DND-41 (cell line): ENCODE measurements at regions not wholly inside any gene's neighbourhood (a gene's known extent, or its start where the extent isn't known, plus 50 kb on each side); places are given as distances from the start of the nearest gene placed in this dataset.

Source experiments
- ATAC-seq: fragments of 200-7000 bp; cut with Tn5 transposase; 3 replicates; pipeline ENCODE4 v1.9.1; 2021; ENCODE audit warnings: low read depth; ENCODE audit not compliant: insufficient read depth
- DNase-seq: peaks from one replicate; pipeline ENCODE4 v3.0.0-alpha.2; 2020
- H2AFZ ChIP-seq: 2 replicates; pipeline ENCODE4 v1.6.0; 2012; ENCODE audit warnings: low read depth, low read length
- H3K27ac ChIP-seq: 2 replicates; pipeline ENCODE4 v1.5.1; 2012; ENCODE audit warnings: low read length, inconsistent platforms
- H3K27me3 ChIP-seq: fragments of 200-600 bp; sonication (generic); 2 replicates; pipeline ENCODE4 v1.6.0; 2012; ENCODE audit warnings: low read length, mild to moderate bottlenecking, inconsistent platforms; ENCODE audit not compliant: insufficient read depth, poor library complexity
- H3K36me3 ChIP-seq: 2 replicates; pipeline ENCODE4 v1.5.1; 2012; ENCODE audit warnings: low read length, inconsistent platforms; ENCODE audit not compliant: insufficient read depth
- H3K4me1 ChIP-seq: 2 replicates; pipeline ENCODE4 v1.5.1; 2012; ENCODE audit warnings: mild to moderate bottlenecking, low read length; ENCODE audit not compliant: insufficient read depth
- H3K4me2 ChIP-seq: 2 replicates; pipeline ENCODE4 v1.6.0; 2012; ENCODE audit warnings: mild to moderate bottlenecking, moderate library complexity, low read length, inconsistent platforms; ENCODE audit not compliant: insufficient read depth
- H3K4me3 ChIP-seq, 2 experiments: fragments of 200-600 bp in 1 of 2; shearing (Covaris generic) in 1 of 2; 2 replicates each; pipeline ENCODE4 v1.5.1; 2012 to 2016; ENCODE audit warnings: inconsistent platforms in 2 of 2, low read length in 2 of 2, mild to moderate bottlenecking in 2 of 2, low read depth in 1 of 2, moderate library complexity in 1 of 2
- H3K79me2 ChIP-seq: 2 replicates; pipeline ENCODE4 v1.6.0; 2012; ENCODE audit warnings: low read length, inconsistent platforms; ENCODE audit not compliant: insufficient read depth
- H3K9ac ChIP-seq: 2 replicates; pipeline ENCODE4 v1.6.0; 2012; ENCODE audit warnings: low read depth, mild to moderate bottlenecking, inconsistent platforms, low read length, moderate library complexity
- H3K9me3 ChIP-seq: 2 replicates; pipeline ENCODE4 v1.5.1; 2012; ENCODE audit warnings: low read length, moderate library complexity, mild to moderate bottlenecking, inconsistent platforms; ENCODE audit not compliant: insufficient read depth, severe bottlenecking
- H4K20me1 ChIP-seq: 2 replicates; pipeline ENCODE4 v1.6.0; 2012; ENCODE audit warnings: low read length; ENCODE audit not compliant: insufficient read depth
- EZH2 ChIP-seq: IDR thresholded peaks from 3 replicates; pipeline ENCODE4 v1.6.1; 2012; ENCODE audit warnings: borderline replicate concordance, low read depth, mild to moderate bottlenecking, moderate library complexity, low read length, inconsistent platforms; ENCODE audit not compliant: severe bottlenecking
- TF ChIP-seq, protein P1 (sequence below): IDR thresholded peaks from 2 replicates; pipeline ENCODE4 v1.5.1; 2012; ENCODE audit warnings: borderline replicate concordance, low read length, moderate library complexity, mild to moderate bottlenecking; ENCODE audit not compliant: poor library complexity, severe bottlenecking; ENCODE audit errors: extremely low read depth

DNA sequence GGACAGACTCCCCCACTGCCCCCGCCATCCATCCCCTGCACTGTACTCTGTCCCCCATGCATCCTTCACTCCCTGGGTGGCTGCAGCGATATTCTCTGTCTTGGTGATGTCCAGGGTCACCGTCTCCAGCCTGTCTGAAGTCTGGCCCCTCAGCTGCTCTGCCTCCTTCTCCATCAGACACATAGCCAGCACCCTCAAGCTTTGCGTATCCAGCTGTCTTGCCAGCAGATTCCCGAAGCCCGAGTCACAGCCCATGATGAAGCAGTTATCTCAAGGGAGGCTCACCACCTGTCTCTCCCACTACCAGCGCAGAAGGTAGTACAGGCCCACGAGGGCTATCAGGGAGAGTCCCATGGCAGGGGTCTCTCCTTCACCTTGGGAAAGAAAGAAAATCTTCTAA is 77.8 kb downstream of the HSD17B6 start:
- H3K4me2 ChIP-seq: no peak overlapping the region
- TF ChIP-seq, protein P1, sequence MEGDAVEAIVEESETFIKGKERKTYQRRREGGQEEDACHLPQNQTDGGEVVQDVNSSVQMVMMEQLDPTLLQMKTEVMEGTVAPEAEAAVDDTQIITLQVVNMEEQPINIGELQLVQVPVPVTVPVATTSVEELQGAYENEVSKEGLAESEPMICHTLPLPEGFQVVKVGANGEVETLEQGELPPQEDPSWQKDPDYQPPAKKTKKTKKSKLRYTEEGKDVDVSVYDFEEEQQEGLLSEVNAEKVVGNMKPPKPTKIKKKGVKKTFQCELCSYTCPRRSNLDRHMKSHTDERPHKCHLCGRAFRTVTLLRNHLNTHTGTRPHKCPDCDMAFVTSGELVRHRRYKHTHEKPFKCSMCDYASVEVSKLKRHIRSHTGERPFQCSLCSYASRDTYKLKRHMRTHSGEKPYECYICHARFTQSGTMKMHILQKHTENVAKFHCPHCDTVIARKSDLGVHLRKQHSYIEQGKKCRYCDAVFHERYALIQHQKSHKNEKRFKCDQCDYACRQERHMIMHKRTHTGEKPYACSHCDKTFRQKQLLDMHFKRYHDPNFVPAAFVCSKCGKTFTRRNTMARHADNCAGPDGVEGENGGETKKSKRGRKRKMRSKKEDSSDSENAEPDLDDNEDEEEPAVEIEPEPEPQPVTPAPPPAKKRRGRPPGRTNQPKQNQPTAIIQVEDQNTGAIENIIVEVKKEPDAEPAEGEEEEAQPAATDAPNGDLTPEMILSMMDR: no peak
- TF ChIP-seq EZH2: no peak
- no peak overlapping the region for H2AFZ ChIP-seq
- no peaks in the 10 kb centered on the region for H3K79me2 ChIP-seq
- no peaks in the 10 kb centered on the region for H3K9me3 ChIP-seq
- DNase-seq (no peak), ATAC-seq (no peak)
- H3K9ac ChIP-seq: no peak overlapping the region
- no peak overlapping the region for H3K27ac ChIP-seq
- H3K36me3 ChIP-seq: no peaks in the 10 kb centered on the region
- H3K27me3 ChIP-seq: peaks cover 11% of the 10 kb centered on the region
- H3K4me1 ChIP-seq: peaks cover 16% of the 10 kb centered on the region
- H3K4me3 ChIP-seq: no peak overlapping the region
- H4K20me1 ChIP-seq: no peaks in the 10 kb centered on the region

DNA sequence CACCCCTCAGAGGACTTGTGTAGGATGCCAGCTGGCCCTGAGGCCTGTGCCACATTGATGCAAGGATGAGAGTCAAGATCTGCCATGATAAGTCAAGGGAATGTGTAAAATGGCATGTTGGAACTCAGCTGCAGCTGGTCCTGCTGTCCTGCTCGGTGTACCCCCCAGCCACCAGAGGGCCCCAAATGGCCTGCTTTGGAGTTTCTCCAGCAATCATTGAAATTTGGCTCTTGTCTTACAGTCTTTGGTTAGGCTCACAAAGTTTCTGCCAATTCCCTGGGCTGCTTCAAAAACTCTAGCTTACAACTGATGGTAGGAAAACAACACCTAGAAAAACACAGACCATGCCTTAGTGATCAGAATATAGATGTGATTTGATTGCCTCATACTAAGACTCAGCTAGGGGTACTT is 76.8 kb downstream of the HSD17B6 start:
- ATAC-seq (0 out of 3 replicates have a peak, but pooled peaks have one; percentile 44), DNase-seq (peak; percentile 46)
- Histone ChIP-seq H3K4me2 (no peak overlapping the region), H3K9me3 (no peaks in the 10 kb centered on the region), H2AFZ (no peak overlapping the region), H3K9ac (no peak overlapping the region), H3K79me2 (no peaks in the 10 kb centered on the region), H3K4me3 (no peak overlapping the region), H3K27ac (no peak overlapping the region), H3K36me3 (no peaks in the 10 kb centered on the region), H4K20me1 (no peaks in the 10 kb centered on the region), H3K4me1 (peaks cover 16% of the 10 kb centered on the region), H3K27me3 (peaks cover 11% of the 10 kb centered on the region)
- TF ChIP-seq, protein P1: peak; percentile 72
- TF ChIP-seq EZH2: no peak

DNA sequence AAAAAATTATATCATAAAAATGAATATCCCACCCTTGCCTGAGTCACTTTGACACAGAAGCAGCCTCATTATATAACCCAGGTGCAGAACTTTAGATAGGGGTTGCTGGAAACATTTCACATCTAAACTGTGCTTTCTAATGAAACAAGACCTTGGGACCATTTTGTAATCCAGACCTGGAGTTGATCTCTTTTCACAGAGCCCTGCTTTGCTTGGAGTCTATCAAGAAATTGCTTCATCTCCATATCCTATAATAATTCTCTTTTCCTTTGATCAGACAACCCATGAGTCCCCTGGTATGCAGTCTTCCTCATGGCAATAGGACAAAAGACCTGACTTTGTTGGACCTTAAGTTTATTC is 76.3 kb downstream of the HSD17B6 start:
- H3K9ac ChIP-seq: no peak overlapping the region
- no peak overlapping the region for H2AFZ ChIP-seq
- no peaks in the 10 kb centered on the region for H4K20me1 ChIP-seq
- TF ChIP-seq, protein P1: no peak
- no peak for TF ChIP-seq EZH2
- H3K4me2 ChIP-seq: no peak overlapping the region
- peaks cover 16% of the 10 kb centered on the region for H3K4me1 ChIP-seq
- DNase-seq (no peak), ATAC-seq (no peak)
- peaks cover 11% of the 10 kb centered on the region for H3K27me3 ChIP-seq
- H3K9me3 ChIP-seq: no peaks in the 10 kb centered on the region
- H3K36me3 ChIP-seq: no peaks in the 10 kb centered on the region
- H3K79me2 ChIP-seq: no peaks in the 10 kb centered on the region
- no peak overlapping the region for H3K27ac ChIP-seq
- H3K4me3 ChIP-seq: no peak overlapping the region
